ENCODE measurements at regions not wholly inside any gene's neighbourhood (a gene's known extent, or its start where the extent isn't known, plus 50 kb on each side); places are given as distances from the start of the nearest gene placed in this dataset.

GRCh38 chr6:1227600-1227934 is 84.3 kb upstream of the FOXQ1 start:
- H3K27ac ChIP-seq, result peak overlapping the region; percentile 51
- no peak overlapping the region for H2AFZ ChIP-seq
- H4K20me1 ChIP-seq (ENCODE audit: insufficient read depth, poor library complexity, severe bottlenecking), result no peaks in the 10 kb centered on the region
- no peaks in the 10 kb centered on the region for H3K27me3 ChIP-seq
- H3K4me1 ChIP-seq (ENCODE audit: insufficient read depth), result peaks cover 32% of the 10 kb centered on the region
- H3K79me2 ChIP-seq, result no peaks in the 10 kb centered on the region
- H3K4me3 ChIP-seq, result no peak overlapping the region
- peak overlapping the region; percentile 19 for H3K4me2 ChIP-seq
- TF ChIP-seq EZH2 (IDR thresholded peaks at IDR 0.05; ENCODE audit: borderline replicate concordance) (no peak), CTCF (IDR thresholded peaks at IDR 0.05; ENCODE audit: poor library complexity) (no peak), EZH2phosphoT487 (IDR thresholded peaks at IDR 0.05; ENCODE audit: low read depth, severe bottlenecking, unreplicated experiment) (no peak)
- no peaks in the 10 kb centered on the region for H3K36me3 ChIP-seq (replicated peaks; ENCODE audit: insufficient read depth, low read depth)
- DNase-seq (ENCODE audit: low spot score), result no peak
- 60% methylated on average over 3 of the region's 3 CpGs for WGBS (ENCODE audit: low lambda C conversion rate, missing lambda C conversion rate)
- no peaks in the 10 kb centered on the region for H3K9me2 ChIP-seq (replicated peaks; ENCODE audit: insufficient read depth)
- no peaks in the 10 kb centered on the region for H3K9me3 ChIP-seq (ENCODE audit: low read depth)

- Histone ChIP-seq H4K20me1 (ENCODE audit: insufficient read depth, poor library complexity, severe bottlenecking) (no peaks in the 10 kb centered on the region), H3K4me2 (no peak overlapping the region), H3K79me2 (no peaks in the 10 kb centered on the region), H3K27ac (no peak overlapping the region), H3K4me3 (no peak overlapping the region), H3K27me3 (no peaks in the 10 kb centered on the region), H3K9me3 (ENCODE audit: low read depth) (no peaks in the 10 kb centered on the region), H3K9me2 (replicated peaks; ENCODE audit: insufficient read depth) (no peaks in the 10 kb centered on the region), H3K4me1 (ENCODE audit: insufficient read depth) (peaks cover 31% of the 10 kb centered on the region), H3K36me3 (replicated peaks; ENCODE audit: insufficient read depth, low read depth) (no peaks in the 10 kb centered on the region), H2AFZ (no peak overlapping the region)
- WGBS (ENCODE audit: low lambda C conversion rate, missing lambda C conversion rate), result 84% methylated on average over 18 of the region's 18 CpGs
- TF ChIP-seq CTCF (IDR thresholded peaks at IDR 0.05; ENCODE audit: poor library complexity), result no peak
- no peak for TF ChIP-seq EZH2phosphoT487 (IDR thresholded peaks at IDR 0.05; ENCODE audit: low read depth, severe bottlenecking, unreplicated experiment)
- no peak for TF ChIP-seq EZH2 (IDR thresholded peaks at IDR 0.05; ENCODE audit: borderline replicate concordance)
- no peak for DNase-seq (ENCODE audit: low spot score)
Measured at GRCh38 chr6:1226277-1227099, 85.4 kb upstream of the FOXQ1 start.

GRCh38 chr6:1224514-1224913 is 87.4 kb upstream of the FOXQ1 start:
- no peak for DNase-seq (ENCODE audit: low spot score)
- H3K36me3 ChIP-seq (replicated peaks; ENCODE audit: insufficient read depth, low read depth), result no peaks in the 10 kb centered on the region
- H3K79me2 ChIP-seq, result no peaks in the 10 kb centered on the region
- no peak overlapping the region for H3K4me3 ChIP-seq
- no peak overlapping the region for H2AFZ ChIP-seq
- no peak overlapping the region for H3K4me2 ChIP-seq
- H3K27me3 ChIP-seq, result no peaks in the 10 kb centered on the region
- H3K9me3 ChIP-seq (ENCODE audit: low read depth), result no peaks in the 10 kb centered on the region
- no peak overlapping the region for H3K27ac ChIP-seq
- H3K4me1 ChIP-seq (ENCODE audit: insufficient read depth), result peaks cover 15% of the 10 kb centered on the region
- TF ChIP-seq CTCF (IDR thresholded peaks at IDR 0.05; ENCODE audit: poor library complexity) (no peak), EZH2phosphoT487 (IDR thresholded peaks at IDR 0.05; ENCODE audit: low read depth, severe bottlenecking, unreplicated experiment) (no peak), EZH2 (IDR thresholded peaks at IDR 0.05; ENCODE audit: borderline replicate concordance) (no peak)
- H4K20me1 ChIP-seq (ENCODE audit: insufficient read depth, poor library complexity, severe bottlenecking), result no peaks in the 10 kb centered on the region
- H3K9me2 ChIP-seq (replicated peaks; ENCODE audit: insufficient read depth), result no peaks in the 10 kb centered on the region
- WGBS (ENCODE audit: low lambda C conversion rate, missing lambda C conversion rate), result 88% methylated on average over 2 of the region's 2 CpGs

All from hepatocyte (in vitro differentiated cells).